Astrocyte of the cerebellum (primary cell): ENCODE measurements at regions not wholly inside any gene's neighbourhood (a gene's known extent, or its start where the extent isn't known, plus 50 kb on each side); places are given as distances from the start of the nearest gene placed in this dataset.

Experiments used
- DNase-seq: peaks from one replicate; pipeline ENCODE4 v3.0.0-alpha.2; 2011; ENCODE audit warnings: low read depth
- H3K4me3 ChIP-seq: 2 replicates; pipeline ENCODE4 v1.5.1; 2011; ENCODE audit warnings: mild to moderate bottlenecking, low read depth, low read length, moderate library complexity
- CTCF ChIP-seq: IDR thresholded peaks from 2 replicates; pipeline ENCODE4 v1.5.1; 2012; ENCODE audit warnings: low read length, low read depth, moderate library complexity, mild to moderate bottlenecking; ENCODE audit errors: missing control alignments
- in situ Hi-C: cut with HindIII; loops from 2 replicates; pipeline ENCODE4 v1.10.0; 2017; ENCODE audit warnings: low sequenced_read_pairs

GRCh38 chr2:128808462-128809258 is 490.0 kb upstream of the HS6ST1 start:
- no peak overlapping the region for H3K4me3 ChIP-seq
- TF ChIP-seq CTCF = no peak
- no peak for DNase-seq
- in situ Hi-C loops = no loop called here

GRCh38 chr2:128809259-128809636 is 490.6 kb upstream of the HS6ST1 start:
- no peak overlapping the region for H3K4me3 ChIP-seq
- TF ChIP-seq CTCF = no peak
- DNase-seq = no peak
- in situ Hi-C loops = no loop called here

- no peak overlapping the region for H3K4me3 ChIP-seq
- no peak for DNase-seq
- TF ChIP-seq CTCF = no peak
- in situ Hi-C loops = no loop called here
Measured at GRCh38 chr2:128809880-128810279, 491.2 kb upstream of the HS6ST1 start.

GRCh38 chr2:128812183-128812940 is 493.7 kb upstream of the HS6ST1 start:
- in situ Hi-C loops = no loop called here
- H3K4me3 ChIP-seq = no peak overlapping the region
- TF ChIP-seq CTCF = no peak
- DNase-seq = no peak

GRCh38 chr2:128813352-128814034 is 494.8 kb upstream of the HS6ST1 start:
- DNase-seq = no peak
- no peak for TF ChIP-seq CTCF
- H3K4me3 ChIP-seq = no peak overlapping the region
- in situ Hi-C loops = no loop called here

GRCh38 chr2:128815248-128815647 is 496.6 kb upstream of the HS6ST1 start:
- in situ Hi-C loops = no loop called here
- no peak overlapping the region for H3K4me3 ChIP-seq
- no peak for DNase-seq
- no peak for TF ChIP-seq CTCF
